Endothelial cell of umbilical vein (primary cell): ENCODE measurements at regions not wholly inside any gene's neighbourhood (a gene's known extent, or its start where the extent isn't known, plus 50 kb on each side); places are given as distances from the start of the nearest gene placed in this dataset.

ENCODE experiments used
- CTCF ChIP-seq, 2 donors: IDR thresholded peaks; 1 replicate in 1 of 2; 2 replicates in 1 of 2; pipeline ENCODE4 v1.5.1; 2011; ENCODE audit warnings: low read length in 2 of 2, mild to moderate bottlenecking in 2 of 2, moderate library complexity in 2 of 2, control low read depth in 1 of 2, inconsistent platforms in 1 of 2, low read depth in 1 of 2; ENCODE audit not compliant: insufficient read depth in 1 of 2; ENCODE audit errors: extremely low read depth in 1 of 2
- EZH2 ChIP-seq: IDR thresholded peaks from 2 replicates; pipeline ENCODE4 v1.6.1; 2012; ENCODE audit warnings: borderline replicate concordance, low read depth, mild to moderate bottlenecking, moderate library complexity, low read length, inconsistent platforms; ENCODE audit not compliant: severe bottlenecking
- FOS ChIP-seq: IDR thresholded peaks from 2 replicates; pipeline ENCODE4 v1.6.1; 2011; ENCODE audit warnings: mild to moderate bottlenecking, low read length, moderate library complexity, borderline replicate concordance; ENCODE audit not compliant: insufficient read depth
- GATA2 ChIP-seq: IDR thresholded peaks from 2 replicates; pipeline ENCODE4 v1.7.0; 2011; ENCODE audit warnings: low read depth, mild to moderate bottlenecking, moderate library complexity, mixed read lengths, low read length; ENCODE audit not compliant: insufficient read length, insufficient read depth
- JUN ChIP-seq: IDR thresholded peaks from 2 replicates; pipeline ENCODE4 v1.6.1; 2011; ENCODE audit warnings: borderline replicate concordance, low read depth; ENCODE audit not compliant: insufficient read length, insufficient read depth
- MAX ChIP-seq: IDR thresholded peaks from 2 replicates; pipeline ENCODE4 v1.6.1; 2011; ENCODE audit not compliant: insufficient read depth, insufficient read length
- POLR2A ChIP-seq: IDR thresholded peaks from 2 replicates; pipeline ENCODE4 v1.6.1; 2012; ENCODE audit warnings: low read depth, mild to moderate bottlenecking, control low read depth, low read length
- POLR2AphosphoS5 ChIP-seq: IDR thresholded peaks from 2 replicates; pipeline ENCODE4 v1.6.1; 2012; ENCODE audit warnings: low read depth, mild to moderate bottlenecking, control low read depth, low read length, moderate library complexity; ENCODE audit not compliant: insufficient read depth

- no peak for TF ChIP-seq POLR2AphosphoS5
- no peak for TF ChIP-seq POLR2A
- no peak for TF ChIP-seq CTCF (IDR thresholded peaks at IDR 0.05; ENCODE audit: extremely low read depth in 1 of 2, insufficient read depth in 1 of 2, low read depth in 1 of 2, low read length in 2 of 2)
- no peak for TF ChIP-seq EZH2
- TF ChIP-seq FOS, result no peak
- TF ChIP-seq MAX, result no peak
- TF ChIP-seq GATA2, result no peak
- TF ChIP-seq JUN, result no peak
Observed at GRCh38 chr2:742221-742620, 65.0 kb upstream of the TMEM18 start.
